AG09309 (cell line): ENCODE measurements at regions not wholly inside any gene's neighbourhood (a gene's known extent, or its start where the extent isn't known, plus 50 kb on each side); places are given as distances from the start of the nearest gene placed in this dataset.
"Not testable (repeated sequence)": the region's sequence is repeated elsewhere in the genome, so short reads cannot be mapped to it uniquely, and the experiment has no call there.

ENCODE experiments used
- DNase-seq: peaks from one replicate; pipeline ENCODE4 v3.0.0-alpha.2; 2010; ENCODE audit warnings: low read depth
- H3K4me3 ChIP-seq: 2 replicates; pipeline ENCODE4 v1.5.1; 2011; ENCODE audit warnings: mild to moderate bottlenecking, low read depth, low read length, moderate library complexity; ENCODE audit not compliant: control insufficient read depth
- TF ChIP-seq, protein P1 (sequence below): IDR thresholded peaks from 2 replicates; pipeline ENCODE4 v1.5.1; 2011; ENCODE audit warnings: mild to moderate bottlenecking, low read depth, low read length, inconsistent platforms; ENCODE audit not compliant: insufficient read depth, control insufficient read depth; ENCODE audit errors: missing control alignments

DNA sequence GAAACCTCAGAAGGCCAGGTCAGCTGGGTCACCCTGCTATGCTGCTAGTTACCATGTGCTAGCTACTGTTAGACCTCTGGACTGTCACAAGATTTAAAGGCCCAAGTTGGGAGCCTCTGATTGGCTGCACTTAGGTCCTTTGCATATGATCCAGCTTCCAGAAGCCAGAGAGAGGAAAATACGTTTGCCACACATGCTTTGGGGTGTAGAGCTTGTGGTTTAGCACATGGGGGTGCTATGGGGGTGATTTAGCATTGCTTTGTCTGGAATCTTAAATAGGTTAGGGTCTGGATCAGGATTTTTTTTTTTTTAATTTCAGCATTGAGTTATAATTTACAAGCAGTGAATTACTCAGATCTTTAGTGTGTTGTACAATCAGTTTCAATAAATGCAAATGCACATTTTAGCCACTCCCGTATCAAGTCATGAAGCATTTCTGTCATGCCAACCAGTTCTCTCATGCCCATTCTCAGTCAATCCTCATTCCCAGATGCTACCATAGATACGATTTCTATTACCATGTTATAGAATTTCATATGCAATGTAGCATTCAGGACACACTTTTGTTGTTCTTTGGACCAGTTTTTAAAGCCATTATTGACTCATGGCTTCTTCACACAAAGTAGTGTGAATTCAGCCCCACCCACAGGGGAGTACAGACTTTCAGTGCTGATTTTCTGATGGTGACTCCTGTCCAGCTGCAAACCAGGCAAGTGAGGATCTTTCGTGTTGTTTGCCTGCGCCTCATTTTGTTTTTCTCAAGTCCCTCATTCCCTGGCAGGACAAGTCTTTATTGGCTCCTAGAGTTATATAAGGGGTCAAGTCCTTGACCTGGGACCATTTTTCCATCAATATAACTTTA, 250.4 kb downstream of the LRRC70 start:
- TF ChIP-seq, protein P1, sequence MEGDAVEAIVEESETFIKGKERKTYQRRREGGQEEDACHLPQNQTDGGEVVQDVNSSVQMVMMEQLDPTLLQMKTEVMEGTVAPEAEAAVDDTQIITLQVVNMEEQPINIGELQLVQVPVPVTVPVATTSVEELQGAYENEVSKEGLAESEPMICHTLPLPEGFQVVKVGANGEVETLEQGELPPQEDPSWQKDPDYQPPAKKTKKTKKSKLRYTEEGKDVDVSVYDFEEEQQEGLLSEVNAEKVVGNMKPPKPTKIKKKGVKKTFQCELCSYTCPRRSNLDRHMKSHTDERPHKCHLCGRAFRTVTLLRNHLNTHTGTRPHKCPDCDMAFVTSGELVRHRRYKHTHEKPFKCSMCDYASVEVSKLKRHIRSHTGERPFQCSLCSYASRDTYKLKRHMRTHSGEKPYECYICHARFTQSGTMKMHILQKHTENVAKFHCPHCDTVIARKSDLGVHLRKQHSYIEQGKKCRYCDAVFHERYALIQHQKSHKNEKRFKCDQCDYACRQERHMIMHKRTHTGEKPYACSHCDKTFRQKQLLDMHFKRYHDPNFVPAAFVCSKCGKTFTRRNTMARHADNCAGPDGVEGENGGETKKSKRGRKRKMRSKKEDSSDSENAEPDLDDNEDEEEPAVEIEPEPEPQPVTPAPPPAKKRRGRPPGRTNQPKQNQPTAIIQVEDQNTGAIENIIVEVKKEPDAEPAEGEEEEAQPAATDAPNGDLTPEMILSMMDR = no peak
- no peak for DNase-seq
- H3K4me3 ChIP-seq = no peak overlapping the region

DNA sequence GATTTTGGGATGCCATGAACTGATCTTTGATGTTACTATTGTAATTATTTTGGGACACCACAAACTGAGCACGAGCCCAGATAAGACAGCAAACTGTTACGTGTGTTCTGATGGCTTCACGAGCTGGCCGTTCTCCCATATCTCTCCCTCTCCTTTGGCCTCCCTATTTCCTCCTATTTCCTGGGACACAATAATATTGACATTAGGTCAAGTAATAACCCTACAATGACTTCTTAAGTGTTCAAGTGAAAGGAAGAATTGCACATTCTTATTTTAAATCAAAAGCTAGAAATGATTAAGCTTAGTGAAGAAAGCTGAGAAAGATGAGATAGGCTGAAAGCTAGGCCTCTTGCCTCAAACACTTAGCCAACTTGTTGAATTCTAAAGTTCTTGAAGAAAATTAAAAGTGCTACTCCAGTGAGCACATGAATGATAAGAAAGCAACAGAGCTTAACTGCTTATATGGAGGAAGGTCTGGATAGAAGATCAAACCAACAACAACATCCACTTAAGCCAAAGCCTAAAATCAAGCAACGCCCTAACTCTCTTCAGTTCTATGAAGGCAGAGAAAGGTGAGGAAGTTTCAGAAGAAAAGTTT, 247.1 kb downstream of the LRRC70 start:
- DNase-seq = no peak
- no peak overlapping the region for H3K4me3 ChIP-seq
- TF ChIP-seq, protein P1 = no peak

DNA sequence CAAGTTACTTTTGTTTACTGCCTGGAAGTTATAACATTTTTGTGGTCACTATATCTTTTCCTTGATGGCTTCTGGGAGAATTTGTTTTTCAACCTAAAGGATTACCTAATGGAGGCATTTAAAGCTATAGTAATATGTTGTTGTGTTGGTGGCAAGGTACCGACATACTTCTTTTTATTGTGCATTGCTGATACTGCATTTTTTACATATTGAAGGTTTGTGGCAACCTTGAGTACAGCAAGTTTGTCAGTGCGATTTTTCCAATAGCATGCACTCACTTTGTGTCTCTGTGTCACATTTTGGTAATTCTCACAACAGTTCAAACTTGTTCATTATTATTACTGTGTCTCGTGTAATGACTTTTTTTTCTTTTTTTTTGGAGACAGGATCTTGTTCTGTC, 246.3 kb downstream of the LRRC70 start:
- no peak overlapping the region for H3K4me3 ChIP-seq
- no peak for DNase-seq
- TF ChIP-seq, protein P1 = no peak

DNA sequence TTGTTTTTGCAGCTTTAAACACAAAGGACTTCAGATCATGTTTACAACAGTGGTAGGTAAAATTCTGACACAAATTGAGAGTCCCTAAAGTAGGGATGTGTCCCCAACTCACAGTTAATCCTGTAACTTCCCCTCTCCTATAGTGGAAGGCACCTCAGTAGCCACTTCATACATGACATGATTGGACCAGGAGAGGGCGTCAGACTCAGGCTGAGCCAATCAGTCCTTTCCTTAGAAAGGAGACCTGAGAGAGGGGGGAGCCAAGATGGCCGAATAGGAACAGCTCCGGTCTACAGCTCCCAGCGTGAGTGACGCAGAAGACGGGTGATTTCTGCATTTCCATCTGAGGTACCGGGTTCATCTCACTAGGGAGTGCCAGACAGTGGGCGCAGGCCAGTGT, 238.4 kb downstream of the LRRC70 start:
- not testable (repeated sequence) for H3K4me3 ChIP-seq, DNase-seq

DNA sequence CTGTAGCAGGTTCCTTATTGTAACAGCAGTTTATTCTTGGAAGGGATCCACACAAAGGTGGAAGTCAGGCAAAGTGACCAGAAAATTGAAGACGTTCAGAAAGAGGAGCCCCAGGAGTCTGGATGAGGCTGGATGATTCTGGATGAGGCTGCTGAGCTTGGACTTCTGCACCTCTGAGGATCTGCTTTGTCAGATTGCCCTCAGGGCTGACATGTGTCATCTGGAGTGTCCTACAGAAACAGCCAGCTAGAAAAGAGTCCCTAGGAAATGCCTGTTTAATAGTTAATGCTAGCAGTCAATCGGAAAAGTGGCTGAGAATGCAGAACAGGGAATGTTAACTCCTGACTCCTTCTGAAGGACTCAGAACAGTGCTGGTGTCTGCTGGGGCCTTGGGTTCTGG, 236.4 kb downstream of the LRRC70 start:
- TF ChIP-seq, protein P1 = no peak
- no peak overlapping the region for H3K4me3 ChIP-seq
- DNase-seq = no peak

DNA sequence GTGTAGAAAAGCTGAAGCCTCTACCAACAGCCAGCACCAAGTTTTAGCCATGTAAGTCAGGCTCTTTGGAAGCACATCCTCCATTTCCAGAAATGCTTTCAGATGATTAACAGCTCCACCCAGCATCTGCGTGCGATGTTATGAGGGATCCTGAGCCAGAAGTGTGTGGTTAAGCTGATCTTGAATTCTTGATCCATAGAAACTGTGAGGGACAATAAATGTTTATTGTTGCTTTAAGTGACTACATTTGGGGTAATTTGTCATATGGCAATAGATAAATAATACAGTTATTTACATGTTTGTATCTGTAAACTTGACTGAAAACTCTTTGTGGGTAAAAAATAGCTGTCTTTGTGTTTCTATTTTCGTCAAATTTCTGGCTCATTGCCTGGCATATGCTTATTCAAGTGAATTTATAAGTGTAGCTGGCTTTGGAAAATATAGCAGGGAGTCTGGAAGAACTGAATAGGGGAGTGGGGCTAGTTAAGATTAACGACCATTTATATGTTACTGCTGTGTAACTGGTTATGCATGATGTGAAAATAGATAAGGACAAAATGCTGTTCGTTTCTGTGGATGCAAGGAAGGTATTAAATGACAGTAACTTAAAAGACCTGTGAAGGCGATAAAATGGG, 234.1 kb downstream of the LRRC70 start:
- no peak overlapping the region for H3K4me3 ChIP-seq
- TF ChIP-seq, protein P1 = no peak
- DNase-seq = no peak

DNA sequence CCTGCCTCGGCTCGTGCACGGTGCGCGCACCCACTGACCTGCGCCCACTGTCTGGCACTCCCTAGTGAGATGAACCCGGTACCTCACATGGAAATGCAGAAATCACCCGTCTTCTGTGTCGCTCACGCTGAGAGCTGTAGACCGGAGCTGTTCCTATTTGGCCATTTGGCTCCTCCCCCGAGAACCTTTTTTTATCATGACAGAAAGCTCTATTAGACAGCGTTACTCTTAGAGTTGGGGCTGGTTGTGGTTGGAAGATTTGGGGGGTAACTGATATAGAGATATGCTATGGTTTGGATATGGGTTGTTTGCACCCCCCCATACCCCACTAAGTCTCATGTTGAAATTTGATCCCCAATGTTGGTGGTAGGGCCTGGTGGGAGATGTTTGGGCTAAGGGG, 226.2 kb downstream of the LRRC70 start:
- not testable (repeated sequence) for DNase-seq, H3K4me3 ChIP-seq
